Stimulated activated CD4-positive, alpha-beta T cell treated with anti-CD3 and anti-CD28 coated beads, Interleukin-15, amount 100 ng/mL, for 24 hours (primary cell): ENCODE measurements at regions not wholly inside any gene's neighbourhood (a gene's known extent, or its start where the extent isn't known, plus 50 kb on each side); places are given as distances from the start of the nearest gene placed in this dataset.
"Not testable (repeated sequence)": the region's sequence is repeated elsewhere in the genome, so short reads cannot be mapped to it uniquely, and the experiment has no call there.

Source experiments
- DNase-seq: peaks from one replicate; pipeline ENCODE4 v3.0.0-alpha.2; 2020

DNA sequence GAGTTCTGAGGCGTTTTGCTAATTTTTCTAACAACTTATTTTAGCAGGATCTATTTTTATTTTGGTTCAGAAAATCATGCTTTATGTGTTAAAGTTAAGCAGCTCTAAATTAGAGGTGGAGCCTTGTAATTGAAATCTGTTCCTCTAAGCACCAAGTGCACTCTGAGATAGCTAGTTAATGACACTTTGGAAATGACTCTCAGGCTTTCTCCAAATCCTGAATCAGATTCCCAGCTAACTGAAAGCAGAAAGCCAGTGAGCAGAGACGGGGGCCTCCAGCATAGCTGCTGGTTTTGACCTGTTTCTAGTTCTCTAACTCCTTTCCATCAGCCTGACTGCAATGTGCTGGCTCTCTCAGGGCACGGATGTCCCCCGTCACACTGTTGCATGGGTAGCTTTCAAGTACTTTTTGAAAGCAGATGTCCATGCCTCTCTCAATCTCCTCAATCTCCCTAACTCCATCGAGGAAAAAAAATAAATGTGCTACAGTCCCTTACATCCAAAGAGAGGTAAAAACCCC is 326.5 kb downstream of the SATB2 start:
- DNase-seq: no peak

GRCh38 chr2:199130501-199130900 is 327.2 kb downstream of the SATB2 start:
- DNase-seq: no peak

DNA sequence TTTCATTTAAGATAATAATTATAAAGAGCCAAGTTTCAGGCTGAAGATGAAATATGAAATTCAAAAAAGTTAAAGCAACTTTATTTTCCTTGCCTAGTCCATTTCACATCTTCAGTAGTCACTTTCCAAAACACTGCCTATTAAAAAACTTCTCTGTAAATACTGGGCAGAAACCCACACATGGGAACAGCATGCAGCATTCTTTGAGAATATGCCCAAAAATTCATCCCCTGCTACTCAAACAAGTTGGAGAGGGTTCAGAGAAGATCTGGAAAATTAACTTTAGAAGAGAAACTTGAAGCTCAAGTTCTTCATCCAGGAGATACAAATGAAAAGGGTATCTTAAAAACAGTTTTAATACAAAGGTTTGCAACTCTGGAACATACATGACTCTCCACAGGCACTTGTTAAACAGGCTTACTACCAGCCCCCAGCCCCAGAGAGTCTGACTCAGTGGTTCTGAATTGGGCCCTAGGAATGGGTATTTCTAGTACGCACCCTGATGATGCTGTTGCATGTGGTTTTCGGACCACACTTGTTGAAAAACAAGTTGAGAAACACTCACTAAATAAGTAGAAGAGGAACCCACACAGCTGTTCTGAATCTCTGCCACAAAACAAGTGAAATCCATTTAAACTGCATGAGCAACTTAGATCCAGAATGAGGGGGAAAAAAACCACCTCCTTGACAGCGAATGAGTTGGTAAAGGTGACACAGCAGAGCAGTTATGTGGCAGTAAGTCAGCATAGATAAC is 329.1 kb downstream of the SATB2 start:
- no peak for DNase-seq

- no peak for DNase-seq
Measured at GRCh38 chr2:199119796-199120195, 337.9 kb downstream of the SATB2 start.

- no peak for DNase-seq
Measured at GRCh38 chr2:199118673-199119112, 339.0 kb downstream of the SATB2 start.

GRCh38 chr2:199115169-199115568 is 342.6 kb downstream of the SATB2 start:
- DNase-seq: no peak

GRCh38 chr2:199113111-199113510 is 344.6 kb downstream of the SATB2 start:
- no peak for DNase-seq

DNA sequence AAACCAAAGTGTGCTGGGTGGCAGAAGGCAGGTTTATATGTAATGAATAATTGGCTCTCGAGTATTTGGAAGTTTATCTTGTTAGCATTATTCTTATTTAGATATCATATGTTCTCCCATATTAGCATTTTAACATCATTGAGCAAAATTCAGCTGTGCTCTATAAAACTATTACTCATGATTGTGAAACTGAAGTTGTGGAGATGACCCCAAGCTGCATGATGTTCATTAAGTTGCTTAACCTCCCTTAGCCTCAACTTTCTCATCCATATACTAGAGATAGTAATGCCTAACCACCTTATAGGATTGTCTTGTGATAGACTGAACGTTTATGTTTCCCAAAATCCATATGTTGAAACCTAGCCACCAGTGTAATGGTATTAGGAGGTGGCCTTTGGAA is 346.3 kb downstream of the SATB2 start:
- no peak for DNase-seq

DNA sequence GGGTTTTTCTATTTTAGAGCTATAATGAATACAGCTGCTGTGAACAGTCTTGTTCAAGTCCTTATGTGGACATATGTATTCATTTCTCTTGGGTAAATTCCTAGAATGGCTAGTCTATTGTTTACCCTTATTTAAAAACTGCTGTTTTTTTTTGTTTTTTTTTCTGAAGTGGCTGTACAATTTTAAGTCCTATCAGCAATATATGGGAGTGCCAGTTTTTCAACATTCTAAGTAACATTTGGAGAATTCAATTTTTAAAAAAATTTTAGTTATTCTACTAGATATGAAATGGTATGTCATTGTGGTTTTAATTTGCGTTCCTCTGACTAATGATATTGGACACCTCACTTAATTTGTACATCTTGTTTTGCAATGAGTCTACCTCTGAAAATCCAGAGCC is 349.7 kb downstream of the SATB2 start:
- DNase-seq: no peak

- no peak for DNase-seq
Measured at GRCh38 chr2:199105826-199106225, 351.9 kb downstream of the SATB2 start.

GRCh38 chr2:199101487-199101886 is 356.3 kb downstream of the SATB2 start:
- DNase-seq: no peak

DNA sequence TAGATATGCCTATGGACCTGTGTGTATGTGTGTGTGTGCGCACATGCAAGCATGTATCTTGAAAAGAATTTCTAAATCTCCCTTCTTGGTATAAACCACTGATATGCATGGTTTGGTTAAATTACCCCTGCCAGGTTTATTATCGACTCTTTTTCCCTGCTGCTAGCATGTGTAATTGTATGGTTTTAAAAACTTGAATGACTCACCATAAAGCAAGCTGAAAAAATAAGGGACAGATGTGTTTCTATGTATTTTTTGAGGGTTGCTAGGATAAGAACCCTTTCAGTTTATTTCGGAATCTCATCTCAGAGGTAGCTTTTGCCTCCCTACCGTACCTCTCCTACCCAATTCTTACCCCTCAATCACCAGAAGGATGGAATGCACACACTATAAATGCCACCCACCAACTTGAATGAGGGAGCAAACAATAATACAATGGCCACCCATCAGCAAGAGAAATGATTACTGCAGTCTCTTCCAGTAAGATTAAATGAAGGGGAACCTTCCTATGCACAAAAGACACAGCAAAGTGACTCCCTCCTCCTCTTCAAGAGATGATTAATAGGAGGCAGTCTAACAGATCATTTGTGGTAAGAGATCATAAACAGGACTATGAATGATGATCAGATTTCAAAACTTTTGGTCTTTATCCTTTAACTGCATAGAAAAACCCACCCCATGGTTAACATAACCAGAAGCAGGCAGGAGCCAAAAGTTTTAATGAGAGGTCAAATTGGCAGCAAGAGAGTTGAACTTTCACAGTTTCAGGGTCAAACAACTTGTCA is 357.2 kb downstream of the SATB2 start:
- no peak for DNase-seq

DNA sequence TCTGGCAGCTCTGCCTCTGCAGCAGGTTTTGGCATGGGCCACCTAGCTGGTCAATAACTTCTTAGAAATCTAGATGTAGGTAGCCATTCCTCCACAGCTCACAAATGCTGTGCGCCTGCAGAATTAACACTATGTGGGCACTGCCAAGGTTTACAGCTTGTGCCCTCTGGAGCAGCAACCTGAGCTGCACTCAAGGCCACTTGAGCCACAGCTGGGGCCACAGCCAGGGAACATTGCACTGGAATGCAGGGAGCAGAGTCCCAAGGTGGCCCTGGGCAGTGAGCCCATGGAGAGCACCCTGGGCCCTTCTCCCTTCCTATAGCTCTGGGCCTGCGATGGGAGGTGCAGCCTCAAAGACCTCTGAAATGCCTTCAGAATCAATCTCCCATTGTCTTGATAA is 365.3 kb downstream of the SATB2 start:
- no peak for DNase-seq

- no peak for DNase-seq
Measured at GRCh38 chr2:199085261-199085660, 372.5 kb downstream of the SATB2 start.

- no peak for DNase-seq
Measured at GRCh38 chr2:199070322-199070949, 387.3 kb downstream of the SATB2 start.

- no peak for DNase-seq
Measured at GRCh38 chr2:199064201-199064600, 393.5 kb downstream of the SATB2 start.

GRCh38 chr2:199057936-199058335 is 399.8 kb downstream of the SATB2 start:
- no peak for DNase-seq

DNA sequence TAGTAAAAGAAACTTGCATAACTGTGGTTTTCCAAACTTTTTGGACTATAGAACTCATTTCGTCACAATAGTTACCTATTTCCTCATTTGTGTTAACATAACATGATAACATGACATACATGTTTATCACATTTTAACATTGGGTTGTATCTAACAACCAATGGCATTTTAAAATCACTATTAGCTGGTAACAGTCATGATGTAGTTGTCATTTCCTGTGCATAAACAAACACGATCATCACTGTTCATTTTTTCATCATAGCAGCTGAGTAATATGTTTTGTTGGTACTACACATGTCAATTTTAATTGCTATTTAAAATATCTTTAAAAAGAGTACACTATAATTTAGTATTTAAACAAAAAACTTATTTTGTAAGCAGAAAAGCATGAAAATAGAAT is 402.4 kb downstream of the SATB2 start:
- no peak for DNase-seq

GRCh38 chr2:199042660-199043379 is 414.9 kb downstream of the SATB2 start:
- no peak for DNase-seq

DNA sequence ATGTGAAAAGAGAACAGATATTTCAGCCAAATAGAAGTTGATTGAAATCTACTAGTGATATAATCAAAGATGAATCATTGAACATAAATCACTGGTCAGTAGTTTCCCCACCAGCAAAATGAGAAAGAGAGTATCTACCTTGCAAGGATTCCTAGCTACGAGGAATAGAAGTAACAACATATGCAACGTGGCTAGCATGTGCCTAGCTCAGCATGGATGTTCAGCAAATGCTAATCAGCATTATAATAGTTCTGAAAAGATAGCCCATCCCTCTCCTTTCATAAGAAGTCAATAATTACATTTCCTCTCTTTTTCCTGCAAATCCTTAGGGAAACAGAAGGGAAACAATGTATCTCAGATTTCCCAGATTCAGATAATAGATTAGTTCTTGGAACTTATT is 417.2 kb downstream of the SATB2 start:
- DNase-seq: no peak

- not testable (repeated sequence) for DNase-seq
Measured at GRCh38 chr2:199033761-199034160, 424.0 kb downstream of the SATB2 start.

- no peak for DNase-seq
Measured at GRCh38 chr2:199025146-199025545, 432.6 kb downstream of the SATB2 start.

GRCh38 chr2:199024224-199024623 is 433.5 kb downstream of the SATB2 start:
- DNase-seq: no peak
